GM21526 (cell line): ENCODE measurements at regions not wholly inside any gene's neighbourhood (a gene's known extent, or its start where the extent isn't known, plus 50 kb on each side); places are given as distances from the start of the nearest gene placed in this dataset.
A peak's percentile ranks its signal among the peaks of the same experiment; 100 is the strongest.
"Not testable (repeated sequence)": the region's sequence is repeated elsewhere in the genome, so short reads cannot be mapped to it uniquely, and the experiment has no call there.

Source experiments
- ATAC-seq: cut with Tn5 transposase; IDR thresholded peaks from one replicate; pipeline ENCODE4 v1.9.1; 2021; ENCODE audit warnings: moderate library complexity; ENCODE audit not compliant: unreplicated experiment, low FRiP score

DNA sequence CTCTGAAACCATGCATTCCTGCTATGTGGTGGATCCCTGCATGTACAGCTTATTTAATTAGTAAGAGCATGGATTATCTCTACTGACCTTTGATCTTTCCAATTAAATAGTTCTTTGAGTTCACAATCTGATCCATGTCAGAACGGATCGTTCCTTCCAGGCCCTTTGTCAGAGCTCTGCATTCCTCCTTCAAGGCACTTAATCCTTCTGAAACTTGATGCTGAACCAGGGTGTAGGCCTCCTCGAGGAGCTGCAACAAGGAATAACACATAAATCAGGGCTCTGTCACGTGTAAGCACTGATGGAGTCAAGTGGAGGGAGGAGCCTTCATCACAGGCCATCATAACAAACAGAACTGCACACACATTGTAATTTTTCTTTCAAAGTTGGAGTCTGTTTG lies 68.4 kb upstream of the EDEM3 start:
- no peak for ATAC-seq

DNA sequence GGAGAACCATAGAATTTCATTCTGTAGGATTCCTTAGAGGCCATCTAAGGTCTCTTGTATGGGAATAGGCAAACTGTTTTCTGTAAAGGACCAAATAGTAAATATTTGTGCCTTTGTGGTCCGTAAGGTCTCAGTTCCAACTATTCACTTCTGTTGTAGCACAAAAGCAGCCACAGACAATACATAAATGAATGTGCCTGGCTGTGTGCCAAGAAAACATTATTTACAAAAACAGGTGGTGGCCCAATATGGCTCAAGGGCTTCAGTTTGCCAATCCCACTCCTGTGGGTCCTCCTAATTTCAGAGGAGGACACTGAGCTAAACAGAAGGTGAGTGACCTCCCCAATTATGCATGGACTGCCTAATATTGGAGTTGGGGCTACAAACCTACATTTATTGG lies 67.6 kb upstream of the EDEM3 start:
- no peak for ATAC-seq

DNA sequence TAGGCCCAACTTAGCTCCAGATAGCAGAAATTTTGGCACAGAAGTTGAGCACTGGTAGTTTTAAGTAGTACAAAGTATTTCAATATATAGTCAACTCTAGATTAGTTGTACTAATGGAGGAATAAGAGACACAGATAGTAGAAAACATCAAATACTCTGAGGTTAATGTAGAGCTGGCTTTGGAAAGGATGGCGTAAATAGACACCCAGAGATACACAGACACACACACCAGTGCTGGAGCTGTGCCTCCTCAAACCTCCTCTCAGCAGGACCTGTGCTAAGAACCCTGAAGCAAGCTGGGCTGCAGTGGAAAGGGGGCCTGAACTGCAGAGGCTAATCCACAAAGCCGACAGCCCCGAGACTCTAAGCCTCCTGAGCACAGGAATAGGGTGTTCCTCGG lies 67.0 kb upstream of the EDEM3 start:
- ATAC-seq, result no peak

DNA sequence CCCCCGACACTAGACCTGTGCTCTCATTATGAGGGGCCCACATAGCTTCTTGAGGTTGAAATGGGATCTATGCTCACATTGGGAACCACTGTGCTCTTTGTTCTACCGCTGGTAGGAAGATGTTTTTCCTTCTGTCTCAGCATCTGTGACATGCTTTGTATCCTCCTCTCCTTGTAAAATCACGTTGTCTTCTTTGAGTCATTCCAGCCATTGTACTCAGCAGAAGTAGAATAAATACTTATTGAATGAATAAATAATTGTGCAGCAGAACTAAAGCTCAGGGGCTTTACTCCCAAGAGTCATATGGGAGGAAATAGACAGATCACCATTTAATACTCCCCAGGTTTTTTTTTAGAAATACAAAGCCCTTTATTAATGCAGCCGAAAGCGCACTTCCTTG lies 66.3 kb upstream of the EDEM3 start:
- ATAC-seq, result no peak

DNA sequence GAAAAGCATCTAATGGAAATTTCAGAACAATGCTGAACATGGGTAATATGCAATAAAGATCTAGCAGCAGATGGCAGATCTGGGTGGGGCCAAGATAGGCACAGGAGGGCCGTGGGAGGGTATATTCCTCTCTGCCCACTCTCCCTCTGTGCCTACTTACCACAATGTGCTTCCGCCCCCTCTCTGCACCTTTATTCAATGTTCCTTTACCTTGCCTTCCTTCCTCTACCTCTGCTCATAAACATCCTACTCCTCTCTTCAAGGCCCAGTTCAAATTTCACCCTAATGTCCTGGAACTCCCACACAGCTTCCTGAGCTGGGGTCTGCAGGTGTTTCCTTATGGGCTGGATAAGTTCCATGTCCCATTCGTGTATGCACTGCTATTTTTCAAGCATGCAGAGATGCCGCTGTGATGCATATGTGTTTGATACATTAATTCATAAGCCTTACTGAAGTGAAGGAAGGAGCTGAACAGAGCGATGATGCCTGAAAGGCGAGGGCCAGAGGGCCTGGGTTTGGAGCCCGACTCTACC lies 65.6 kb upstream of the EDEM3 start:
- ATAC-seq, result no peak

DNA sequence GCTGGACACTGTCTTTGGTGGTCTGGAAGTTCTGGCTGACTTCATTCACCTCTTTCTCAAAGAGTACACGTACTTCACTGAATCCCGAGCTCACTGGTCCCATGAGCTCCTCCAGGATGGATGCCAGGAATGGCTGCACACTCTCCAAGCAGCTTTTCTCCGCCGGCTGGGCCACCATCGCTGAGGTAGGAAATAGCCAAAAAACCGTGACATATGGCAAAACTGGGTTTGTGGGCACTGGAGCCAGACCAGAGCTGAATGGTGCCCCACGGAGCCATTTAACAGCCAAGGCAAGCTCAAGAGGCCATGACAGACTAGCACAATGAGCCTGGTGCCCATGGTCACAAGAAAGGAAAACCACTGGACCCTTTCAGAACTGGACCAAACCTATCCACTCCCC lies 64.0 kb upstream of the EDEM3 start:
- ATAC-seq, result no peak

DNA sequence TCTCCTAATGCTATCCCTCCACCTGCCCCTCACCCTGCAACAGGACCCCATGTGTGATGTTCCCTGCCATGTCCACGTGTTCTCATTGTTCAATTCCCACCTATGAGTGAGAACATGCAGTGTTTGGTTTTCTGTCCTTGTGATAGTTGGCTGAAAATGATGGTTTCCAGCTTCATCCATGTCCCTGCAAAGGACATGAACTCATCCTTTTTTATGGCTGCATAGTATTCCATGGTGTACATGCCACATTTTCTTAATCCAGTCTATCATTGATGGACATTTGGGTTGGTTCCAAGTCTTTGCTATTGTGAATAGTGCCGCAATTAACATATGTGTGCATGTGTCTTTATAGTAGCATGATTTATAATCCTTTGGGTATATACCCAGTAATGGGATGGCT lies 62.3 kb upstream of the EDEM3 start:
- not testable (repeated sequence) for ATAC-seq

DNA sequence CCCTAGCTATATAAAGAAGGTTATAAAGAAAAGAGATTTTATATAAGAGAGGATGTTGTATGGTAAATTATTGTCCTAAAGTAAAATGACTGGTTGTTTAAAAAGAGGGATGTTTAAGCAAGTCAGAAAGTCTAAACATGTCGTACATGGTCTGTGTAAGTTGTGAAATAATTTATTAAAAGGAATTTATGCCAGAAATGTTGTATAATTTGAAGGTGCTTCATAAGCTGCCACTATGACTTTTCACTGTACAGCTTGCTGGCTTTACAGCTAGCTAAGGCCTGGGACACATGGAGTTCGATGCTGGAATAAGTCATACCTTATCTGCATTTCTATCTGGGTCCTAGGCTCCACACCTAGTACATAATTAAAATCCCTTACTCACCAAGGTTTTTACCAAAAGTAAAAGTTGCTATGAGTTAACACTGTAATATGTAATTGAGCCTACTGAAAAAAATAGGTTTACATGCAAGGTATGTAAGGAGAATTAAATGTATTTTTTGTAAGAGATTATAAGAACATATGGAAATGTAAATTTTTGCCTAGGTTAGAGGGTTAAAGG lies 59.0 kb upstream of the EDEM3 start:
- ATAC-seq, result no peak

DNA sequence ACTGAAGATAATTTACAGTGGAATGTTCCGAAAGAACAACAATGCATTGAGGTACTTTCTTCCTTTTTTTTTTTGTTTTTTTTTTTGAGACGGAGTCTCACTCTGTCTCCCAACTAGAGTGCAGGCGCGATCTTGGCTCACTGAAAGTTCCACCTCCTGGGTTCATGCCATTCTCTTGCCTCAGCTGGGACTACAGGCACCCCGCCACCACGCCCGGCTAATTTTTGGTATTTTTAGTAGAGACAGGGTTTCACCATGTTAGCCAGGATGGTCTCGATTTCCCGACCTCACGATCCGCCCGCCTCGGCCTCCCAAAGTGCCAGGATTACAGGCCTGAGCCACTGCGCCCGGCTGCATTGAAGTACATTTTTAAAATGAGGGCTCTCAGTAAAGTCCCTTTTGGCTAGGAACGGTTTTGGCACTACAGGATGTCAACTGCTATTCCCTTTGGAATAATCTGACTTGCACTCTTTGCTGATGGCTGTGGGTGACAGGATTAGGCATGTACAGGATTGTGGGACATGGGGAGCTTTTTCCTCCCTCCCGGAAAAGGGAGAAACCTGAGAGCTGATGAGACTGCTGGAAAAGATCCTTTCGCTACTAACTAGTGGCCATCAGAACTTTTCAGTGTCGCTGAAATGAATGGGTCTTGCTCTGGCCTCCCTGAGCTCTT lies 56.9 kb upstream of the EDEM3 start:
- ATAC-seq, result no peak

DNA sequence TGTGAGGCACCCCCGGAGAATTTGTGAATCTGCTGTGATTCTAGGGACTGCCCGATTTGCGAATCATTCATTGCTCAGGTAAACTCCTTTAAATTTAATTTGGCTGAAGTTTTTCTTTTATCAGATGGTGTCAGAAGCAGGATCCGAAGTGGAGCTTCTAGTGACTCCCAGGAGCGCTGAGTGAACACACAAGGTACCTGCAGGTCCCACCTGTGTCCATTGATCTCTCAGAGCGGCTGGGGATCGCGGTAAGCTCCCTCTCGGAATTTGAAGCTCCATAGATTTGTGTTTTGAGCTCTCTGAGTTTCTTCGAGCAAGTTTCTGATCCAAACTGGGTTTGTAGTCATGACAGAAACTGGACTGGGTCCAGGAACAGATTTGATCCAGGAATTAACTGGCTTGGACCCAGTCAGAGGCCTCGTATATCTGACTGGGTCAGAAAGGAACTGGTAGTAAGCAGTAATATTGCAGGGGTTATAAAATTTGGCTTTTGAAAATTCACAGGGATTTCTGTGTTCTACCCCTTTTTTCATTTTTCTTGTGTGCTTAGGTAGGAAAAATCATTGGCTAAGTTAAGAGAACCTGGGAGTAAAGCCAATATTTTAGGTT lies 56.2 kb upstream of the EDEM3 start:
- ATAC-seq, result no peak

DNA sequence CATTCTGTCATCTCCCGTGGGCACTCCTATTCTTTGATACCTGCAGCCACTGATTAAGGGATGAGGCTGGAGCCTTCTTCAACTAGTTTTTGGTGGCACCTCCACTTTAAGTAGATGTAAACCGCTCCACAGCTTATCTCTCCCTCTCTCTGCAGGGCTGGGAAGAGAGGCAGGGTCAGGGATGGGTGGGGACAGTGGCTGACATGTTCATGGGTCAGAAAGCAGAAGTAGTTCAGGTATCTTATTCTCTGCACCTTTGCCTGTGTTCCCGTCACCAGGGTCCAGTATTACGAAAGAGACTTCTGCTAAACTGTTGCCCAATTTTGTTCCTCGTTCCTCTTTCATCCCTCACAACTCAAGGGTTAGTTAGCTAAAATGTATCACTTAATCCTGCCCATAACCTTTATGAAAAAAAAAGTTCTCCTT lies 51.7 kb upstream of the EDEM3 start:
- no peak for ATAC-seq

DNA sequence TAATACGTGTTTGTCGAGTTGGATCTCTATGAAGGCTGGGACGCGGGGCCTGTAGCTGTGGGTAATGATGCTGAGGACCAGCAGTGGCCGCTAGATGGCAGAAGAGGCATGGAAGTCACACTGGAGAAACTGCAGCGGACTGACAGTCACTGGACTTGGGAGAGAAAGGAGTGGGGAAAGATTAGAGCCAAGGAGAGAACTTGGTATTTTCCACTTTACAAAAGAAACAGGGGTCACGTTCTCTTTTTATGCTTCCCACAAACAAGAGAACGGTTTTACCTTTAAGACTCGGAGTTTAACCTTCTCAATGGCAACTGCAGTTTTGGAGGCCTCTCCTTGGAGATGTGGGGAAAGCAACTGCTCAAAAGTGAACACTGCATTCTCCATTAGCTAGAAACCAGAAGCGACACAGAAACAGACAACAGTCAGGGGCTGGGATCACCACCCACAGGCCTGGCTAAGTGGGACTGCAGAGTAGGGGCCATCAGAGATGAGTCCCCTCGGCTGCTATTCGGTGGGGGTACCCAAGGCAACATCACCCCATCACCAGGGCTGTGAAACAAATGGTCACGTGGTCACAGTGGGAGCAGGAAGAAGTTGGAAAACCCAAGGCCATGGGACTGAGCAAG lies 51.1 kb upstream of the EDEM3 start:
- ATAC-seq, result peak; percentile 88
